ENCODE measurements at regions not wholly inside any gene's neighbourhood (a gene's known extent, or its start where the extent isn't known, plus 50 kb on each side); places are given as distances from the start of the nearest gene placed in this dataset.
"Not testable (repeated sequence)": the region's sequence is repeated elsewhere in the genome, so short reads cannot be mapped to it uniquely, and the experiment has no call there.

- H3K36me3 ChIP-seq (replicated peaks; ENCODE audit: insufficient read depth, low read length); H3K9ac ChIP-seq (ENCODE audit: low read length); H3K4me3 ChIP-seq (ENCODE audit: low read length); H3K9me3 ChIP-seq (replicated peaks; ENCODE audit: insufficient read depth, low read length); H3K79me2 ChIP-seq (ENCODE audit: low read length); H3F3A ChIP-seq (ENCODE audit: insufficient read depth, low read length); H3K9me2 ChIP-seq (replicated peaks; ENCODE audit: insufficient read depth, low read length); H3K27ac ChIP-seq (ENCODE audit: low read length); H2AFZ ChIP-seq (ENCODE audit: low read length); H3K4me2 ChIP-seq (ENCODE audit: low read depth, low read length); H3K4me1 ChIP-seq (ENCODE audit: low read length); H4K20me1 ChIP-seq (ENCODE audit: insufficient read depth, low read length); DNase-seq: not testable (repeated sequence)
- peaks cover 13% of the 10 kb centered on the region; the same call in 1 of the 2 replicates for H3K27me3 ChIP-seq (replicated peaks; ENCODE audit: insufficient read depth, low read length)
Measured at GRCh38 chr22:23439581-23439980, 140.5 kb downstream of the IGLL1 start.

- Histone ChIP-seq H3K27me3 (replicated peaks; ENCODE audit: insufficient read depth, low read length) (peaks cover 13% of the 10 kb centered on the region; the same call in 1 of the 2 replicates), H4K20me1 (ENCODE audit: insufficient read depth, low read length) (no peaks in the 10 kb centered on the region), H3K4me3 (ENCODE audit: low read length) (no peak overlapping the region), H3K4me1 (ENCODE audit: low read length) (no peaks in the 10 kb centered on the region), H3K36me3 (replicated peaks; ENCODE audit: insufficient read depth, low read length) (no peaks in the 10 kb centered on the region), H3F3A (ENCODE audit: insufficient read depth, low read length) (no peaks in the 10 kb centered on the region), H3K9ac (ENCODE audit: low read length) (no peak overlapping the region), H3K4me2 (ENCODE audit: low read depth, low read length) (no peak overlapping the region), H2AFZ (ENCODE audit: low read length) (no peak overlapping the region), H3K79me2 (ENCODE audit: low read length) (no peaks in the 10 kb centered on the region), H3K9me3 (replicated peaks; ENCODE audit: insufficient read depth, low read length) (no peaks in the 10 kb centered on the region), H3K27ac (ENCODE audit: low read length) (no peak overlapping the region), H3K9me2 (replicated peaks; ENCODE audit: insufficient read depth, low read length) (no peaks in the 10 kb centered on the region)
- no peak for DNase-seq
- TF ChIP-seq EZH2 (optimal IDR thresholded peaks at IDR 0.05; ENCODE audit: low read depth, low read length) (no peak), EZH2phosphoT487 (IDR thresholded peaks at IDR 0.05; ENCODE audit: low read length) (no peak), CTCF (IDR thresholded peaks at IDR 0.05; ENCODE audit: low read length) (no peak)
Measured at GRCh38 chr22:23438216-23438615, 141.9 kb downstream of the IGLL1 start.

GRCh38 chr22:23437779-23438178 is 142.3 kb downstream of the IGLL1 start:
- H3F3A ChIP-seq (ENCODE audit: insufficient read depth, low read length), result no peaks in the 10 kb centered on the region
- no peak overlapping the region for H3K9ac ChIP-seq (ENCODE audit: low read length)
- no peak overlapping the region for H2AFZ ChIP-seq (ENCODE audit: low read length)
- DNase-seq, result no peak
- no peaks in the 10 kb centered on the region for H4K20me1 ChIP-seq (ENCODE audit: insufficient read depth, low read length)
- H3K79me2 ChIP-seq (ENCODE audit: low read length), result no peaks in the 10 kb centered on the region
- no peak overlapping the region for H3K4me2 ChIP-seq (ENCODE audit: low read depth, low read length)
- no peaks in the 10 kb centered on the region for H3K36me3 ChIP-seq (replicated peaks; ENCODE audit: insufficient read depth, low read length)
- TF ChIP-seq EZH2 (optimal IDR thresholded peaks at IDR 0.05; ENCODE audit: low read depth, low read length), result no peak
- TF ChIP-seq EZH2phosphoT487 (IDR thresholded peaks at IDR 0.05; ENCODE audit: low read length), result no peak
- TF ChIP-seq CTCF (IDR thresholded peaks at IDR 0.05; ENCODE audit: low read length), result no peak
- H3K9me2 ChIP-seq (replicated peaks; ENCODE audit: insufficient read depth, low read length), result no peaks in the 10 kb centered on the region
- H3K4me1 ChIP-seq (ENCODE audit: low read length), result no peaks in the 10 kb centered on the region
- H3K4me3 ChIP-seq (ENCODE audit: low read length), result no peak overlapping the region
- peaks cover 13% of the 10 kb centered on the region; the same call in 1 of the 2 replicates for H3K27me3 ChIP-seq (replicated peaks; ENCODE audit: insufficient read depth, low read length)
- no peak overlapping the region for H3K27ac ChIP-seq (ENCODE audit: low read length)
- no peaks in the 10 kb centered on the region for H3K9me3 ChIP-seq (replicated peaks; ENCODE audit: insufficient read depth, low read length)

GRCh38 chr22:23437107-23437395 is 143.0 kb downstream of the IGLL1 start:
- H3K9ac ChIP-seq (ENCODE audit: low read length); H3K4me1 ChIP-seq (ENCODE audit: low read length); H3K79me2 ChIP-seq (ENCODE audit: low read length); H3K4me3 ChIP-seq (ENCODE audit: low read length); H3K9me2 ChIP-seq (replicated peaks; ENCODE audit: insufficient read depth, low read length); H3F3A ChIP-seq (ENCODE audit: insufficient read depth, low read length); H3K36me3 ChIP-seq (replicated peaks; ENCODE audit: insufficient read depth, low read length); H3K9me3 ChIP-seq (replicated peaks; ENCODE audit: insufficient read depth, low read length); H3K27ac ChIP-seq (ENCODE audit: low read length); H3K4me2 ChIP-seq (ENCODE audit: low read depth, low read length); DNase-seq; H2AFZ ChIP-seq (ENCODE audit: low read length); H4K20me1 ChIP-seq (ENCODE audit: insufficient read depth, low read length): not testable (repeated sequence)
- H3K27me3 ChIP-seq (replicated peaks; ENCODE audit: insufficient read depth, low read length), result peaks cover 13% of the 10 kb centered on the region; the same call in 1 of the 2 replicates

- H3K9me3 ChIP-seq (replicated peaks; ENCODE audit: insufficient read depth, low read length); H3K4me3 ChIP-seq (ENCODE audit: low read length); H3K36me3 ChIP-seq (replicated peaks; ENCODE audit: insufficient read depth, low read length); H3K27ac ChIP-seq (ENCODE audit: low read length); H2AFZ ChIP-seq (ENCODE audit: low read length); H4K20me1 ChIP-seq (ENCODE audit: insufficient read depth, low read length); H3K4me1 ChIP-seq (ENCODE audit: low read length); H3F3A ChIP-seq (ENCODE audit: insufficient read depth, low read length); DNase-seq; H3K9ac ChIP-seq (ENCODE audit: low read length); H3K9me2 ChIP-seq (replicated peaks; ENCODE audit: insufficient read depth, low read length); H3K79me2 ChIP-seq (ENCODE audit: low read length); H3K4me2 ChIP-seq (ENCODE audit: low read depth, low read length): not testable (repeated sequence)
- peaks cover 18% of the 10 kb centered on the region; the same call in 1 of the 2 replicates for H3K27me3 ChIP-seq (replicated peaks; ENCODE audit: insufficient read depth, low read length)
Measured at GRCh38 chr22:23436354-23437106, 143.6 kb downstream of the IGLL1 start.

GRCh38 chr22:23435186-23435585 is 144.9 kb downstream of the IGLL1 start:
- not testable (repeated sequence) for H3K9ac ChIP-seq (ENCODE audit: low read length); H3K4me2 ChIP-seq (ENCODE audit: low read depth, low read length); H3K9me2 ChIP-seq (replicated peaks; ENCODE audit: insufficient read depth, low read length); H4K20me1 ChIP-seq (ENCODE audit: insufficient read depth, low read length); H2AFZ ChIP-seq (ENCODE audit: low read length); DNase-seq; H3K4me1 ChIP-seq (ENCODE audit: low read length); H3K36me3 ChIP-seq (replicated peaks; ENCODE audit: insufficient read depth, low read length); H3K9me3 ChIP-seq (replicated peaks; ENCODE audit: insufficient read depth, low read length); H3F3A ChIP-seq (ENCODE audit: insufficient read depth, low read length); H3K79me2 ChIP-seq (ENCODE audit: low read length); H3K4me3 ChIP-seq (ENCODE audit: low read length); H3K27ac ChIP-seq (ENCODE audit: low read length)
- peaks cover 29% of the 10 kb centered on the region for H3K27me3 ChIP-seq (replicated peaks; ENCODE audit: insufficient read depth, low read length)
